NCI-H226 (cell line): ENCODE measurements at regions not wholly inside any gene's neighbourhood (a gene's known extent, or its start where the extent isn't known, plus 50 kb on each side); places are given as distances from the start of the nearest gene placed in this dataset.

Experiments
- DNase-seq: peaks from one replicate; pipeline ENCODE4 v3.0.0-alpha.2; 2015

- DNase-seq, result no peak
These were observed 429.4 kb upstream of the MAF start for GRCh38 chr16:80029761-80030481.

DNA sequence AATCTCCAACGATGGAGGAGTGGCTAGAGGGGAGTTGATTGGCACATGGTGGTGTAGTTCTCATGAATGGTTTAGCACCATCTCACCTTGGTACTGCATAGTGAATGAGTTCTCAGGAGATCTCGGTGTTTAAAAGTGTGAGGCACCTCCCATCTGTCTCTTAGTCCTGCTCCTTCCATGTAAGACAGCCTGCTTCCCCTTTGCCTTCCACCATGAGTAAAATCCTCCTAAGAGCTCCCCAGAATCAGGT lies 428.8 kb upstream of the MAF start:
- DNase-seq, result no peak

- DNase-seq, result no peak
These were observed 428.2 kb upstream of the MAF start for GRCh38 chr16:80028581-80029380.

DNA sequence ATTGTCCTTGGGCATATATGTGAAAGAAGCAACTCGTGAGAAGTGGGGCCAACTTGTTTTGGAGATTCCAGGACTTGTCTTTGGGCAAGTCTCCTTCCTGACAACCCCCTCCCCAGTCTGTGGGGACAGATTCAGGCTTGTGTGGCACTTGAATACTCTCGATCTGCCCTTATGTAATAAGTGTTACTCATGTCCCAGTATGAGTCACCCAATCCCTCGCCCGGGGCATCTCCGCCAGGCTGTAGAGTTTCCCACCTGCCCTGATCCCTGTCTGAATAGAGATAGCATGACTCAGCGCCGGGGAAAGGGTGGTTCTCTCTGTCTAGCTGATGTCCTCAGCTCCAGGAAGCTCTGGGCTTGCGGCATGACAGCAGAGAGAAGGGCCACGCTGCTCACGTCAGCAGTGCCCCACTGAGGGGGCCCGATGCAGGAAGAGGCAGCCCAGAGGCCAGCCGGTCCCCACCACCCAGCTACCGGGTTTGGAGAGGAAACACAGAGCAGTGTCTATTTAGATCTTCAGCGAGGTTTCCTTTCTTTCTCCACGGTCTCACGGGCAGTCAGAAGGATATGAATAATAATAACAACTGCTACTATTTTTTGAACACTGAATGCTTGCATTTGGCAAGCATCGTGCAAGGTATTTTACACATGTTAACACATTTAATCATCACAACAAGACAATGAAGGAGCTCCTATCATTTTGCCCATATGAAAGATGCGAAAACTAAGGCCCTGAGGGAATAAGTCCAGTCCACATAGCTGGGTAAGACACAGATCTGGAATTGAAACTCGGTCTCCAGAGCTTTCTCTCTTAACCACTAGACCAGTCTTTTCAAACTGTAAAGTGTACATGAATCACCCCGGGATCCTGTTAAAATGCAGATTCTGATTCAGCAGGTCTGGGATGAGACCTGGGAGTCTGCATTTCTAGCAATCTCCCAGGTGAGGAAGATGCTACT lies 426.7 kb upstream of the MAF start:
- DNase-seq, result peak; percentile 94

DNA sequence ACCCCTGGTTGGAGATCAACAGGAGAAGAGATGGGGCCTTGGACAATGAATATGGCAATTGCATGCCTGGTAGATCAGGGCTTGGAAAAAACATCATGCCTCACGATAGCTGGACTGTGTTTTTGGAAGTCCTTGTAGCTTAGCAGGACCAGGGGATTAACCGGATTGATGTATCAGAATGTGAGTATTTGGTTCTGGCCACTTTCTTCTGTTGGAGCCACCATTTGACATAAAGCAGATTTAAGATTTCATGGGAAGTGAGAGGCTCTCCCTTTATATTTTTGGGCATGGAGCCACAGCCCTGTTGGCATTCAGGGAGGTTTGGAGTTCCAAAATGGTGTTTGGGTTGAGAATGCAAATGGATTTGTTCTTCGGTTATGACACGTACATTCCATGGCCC lies 424.7 kb upstream of the MAF start:
- DNase-seq, result no peak

GRCh38 chr16:80024443-80024842 lies 423.9 kb upstream of the MAF start:
- no peak for DNase-seq

- no peak for DNase-seq
These were observed 423.3 kb upstream of the MAF start for GRCh38 chr16:80023865-80024264.

DNA sequence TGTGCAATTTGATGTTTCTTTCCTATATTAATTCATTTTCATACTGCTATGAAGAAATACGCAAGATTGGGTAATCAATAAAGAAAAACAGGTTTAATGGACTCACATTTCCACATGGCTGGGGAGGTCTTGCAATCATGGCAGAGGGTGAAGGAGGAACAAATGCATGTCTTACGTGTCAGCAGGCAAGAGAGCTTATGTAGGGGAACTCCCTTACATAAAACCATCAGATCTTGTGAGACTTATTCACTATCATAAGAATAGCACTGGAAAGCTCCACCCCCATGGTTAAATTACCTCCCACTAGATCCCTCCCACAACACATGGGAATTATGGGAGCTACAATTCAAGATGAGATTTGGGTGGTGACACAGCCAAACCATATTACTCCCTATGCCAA lies 418.9 kb upstream of the MAF start:
- DNase-seq, result no peak

DNA sequence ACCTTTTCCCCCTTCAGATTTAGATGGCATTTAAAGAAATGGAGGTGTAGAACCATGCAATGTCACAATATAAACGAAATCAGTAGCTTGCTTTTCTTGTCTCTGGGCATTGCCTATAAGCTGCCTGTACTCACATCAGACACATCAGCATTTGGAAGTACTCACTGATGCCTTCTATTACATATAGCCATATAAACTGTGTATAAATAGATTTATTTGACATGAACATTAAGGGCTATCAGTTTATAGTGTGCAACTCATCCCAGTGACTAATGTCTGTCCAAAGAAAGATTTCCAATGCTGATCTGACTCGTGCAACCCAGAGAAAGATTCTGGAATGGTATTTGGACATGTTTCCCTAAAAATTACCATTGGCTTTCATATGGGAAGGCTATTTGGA lies 417.9 kb upstream of the MAF start:
- DNase-seq, result no peak

DNA sequence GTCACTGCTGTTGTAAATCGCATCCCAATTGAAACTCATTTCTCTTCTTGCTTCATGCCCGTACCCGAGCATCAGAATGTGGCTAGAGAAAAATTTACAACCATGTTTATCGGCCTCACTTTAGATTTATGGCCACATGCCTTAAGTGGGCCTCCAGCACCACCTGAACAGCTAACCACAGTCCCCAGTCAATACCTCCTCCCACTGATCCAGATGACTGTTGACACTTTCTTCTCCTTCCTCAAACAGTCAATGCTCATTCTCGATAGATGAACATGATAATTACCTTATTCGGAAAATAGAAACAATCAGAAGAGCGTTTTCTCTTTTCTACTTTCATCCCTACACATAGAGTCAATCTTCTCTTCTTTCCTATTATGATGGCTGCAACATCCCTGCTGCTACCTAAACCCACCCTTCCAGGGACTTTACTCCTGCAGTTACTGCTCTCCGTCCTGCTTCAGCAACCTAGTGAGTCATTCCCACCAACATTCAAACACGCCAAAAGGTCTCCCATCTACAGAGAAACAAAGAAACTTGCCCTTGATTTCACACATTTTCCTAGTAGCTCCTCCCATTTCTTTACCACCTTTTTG lies 416.3 kb upstream of the MAF start:
- no peak for DNase-seq

DNA sequence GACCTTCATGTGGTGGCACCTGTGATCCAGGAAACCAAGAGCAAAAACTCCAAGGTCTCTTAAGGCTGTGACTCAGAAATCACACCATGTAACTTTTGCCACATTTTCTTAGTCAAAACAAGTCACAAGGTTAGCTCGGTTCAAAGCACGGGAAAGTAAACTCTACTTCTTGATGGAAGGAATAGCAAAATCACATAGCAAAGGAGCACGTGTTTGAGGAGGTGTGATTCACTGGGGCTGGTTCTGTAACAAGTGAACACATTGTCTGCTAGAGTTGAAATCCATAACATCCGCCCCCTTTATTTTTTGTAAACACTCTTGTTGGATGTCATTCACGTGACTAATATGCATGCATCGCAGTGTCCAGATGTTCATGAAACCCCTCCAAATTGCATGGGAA lies 415.0 kb upstream of the MAF start:
- no peak for DNase-seq

GRCh38 chr16:80014241-80014939 lies 413.9 kb upstream of the MAF start:
- DNase-seq, result no peak

- DNase-seq, result no peak
These were observed 412.0 kb upstream of the MAF start for GRCh38 chr16:80012586-80012985.

- no peak for DNase-seq
These were observed 409.6 kb upstream of the MAF start for GRCh38 chr16:80009971-80010659.

DNA sequence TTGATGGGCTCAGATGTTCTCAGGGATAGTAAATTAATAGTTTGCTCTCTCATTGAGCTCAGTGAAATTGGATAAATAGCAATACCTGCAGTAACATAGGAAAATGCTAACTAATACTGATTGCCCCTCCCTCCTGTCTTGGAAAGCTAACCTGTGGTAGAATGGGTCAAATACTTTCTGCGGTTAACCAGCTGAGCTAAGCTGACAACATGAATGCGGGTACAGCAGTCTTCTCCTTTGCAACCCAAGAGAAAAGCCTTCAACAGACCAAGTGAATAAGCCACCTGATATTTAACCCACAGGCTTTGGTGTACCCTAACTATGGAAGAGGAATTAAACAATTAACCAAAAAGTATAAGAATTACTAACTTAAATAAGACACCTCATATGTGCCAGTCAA lies 408.3 kb upstream of the MAF start:
- DNase-seq, result no peak

DNA sequence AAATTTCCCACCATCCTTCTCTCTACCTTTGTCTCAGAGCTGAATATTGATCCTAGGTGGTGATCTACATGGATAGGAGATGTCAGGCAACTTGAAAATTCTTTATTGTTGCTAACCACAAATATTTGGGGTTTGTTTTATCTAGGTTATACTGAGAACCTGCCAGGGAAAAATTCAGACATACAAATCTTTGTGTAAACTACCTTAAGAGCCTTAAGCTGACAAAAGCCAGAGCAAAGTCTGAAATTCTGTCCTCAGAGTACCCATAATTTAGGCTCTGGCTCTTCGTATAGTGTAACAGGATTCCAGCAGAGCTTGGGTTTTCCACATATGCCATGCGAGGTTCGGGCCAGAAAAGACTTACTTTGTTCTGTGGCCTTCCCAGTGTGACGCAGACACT lies 406.7 kb upstream of the MAF start:
- DNase-seq, result no peak

DNA sequence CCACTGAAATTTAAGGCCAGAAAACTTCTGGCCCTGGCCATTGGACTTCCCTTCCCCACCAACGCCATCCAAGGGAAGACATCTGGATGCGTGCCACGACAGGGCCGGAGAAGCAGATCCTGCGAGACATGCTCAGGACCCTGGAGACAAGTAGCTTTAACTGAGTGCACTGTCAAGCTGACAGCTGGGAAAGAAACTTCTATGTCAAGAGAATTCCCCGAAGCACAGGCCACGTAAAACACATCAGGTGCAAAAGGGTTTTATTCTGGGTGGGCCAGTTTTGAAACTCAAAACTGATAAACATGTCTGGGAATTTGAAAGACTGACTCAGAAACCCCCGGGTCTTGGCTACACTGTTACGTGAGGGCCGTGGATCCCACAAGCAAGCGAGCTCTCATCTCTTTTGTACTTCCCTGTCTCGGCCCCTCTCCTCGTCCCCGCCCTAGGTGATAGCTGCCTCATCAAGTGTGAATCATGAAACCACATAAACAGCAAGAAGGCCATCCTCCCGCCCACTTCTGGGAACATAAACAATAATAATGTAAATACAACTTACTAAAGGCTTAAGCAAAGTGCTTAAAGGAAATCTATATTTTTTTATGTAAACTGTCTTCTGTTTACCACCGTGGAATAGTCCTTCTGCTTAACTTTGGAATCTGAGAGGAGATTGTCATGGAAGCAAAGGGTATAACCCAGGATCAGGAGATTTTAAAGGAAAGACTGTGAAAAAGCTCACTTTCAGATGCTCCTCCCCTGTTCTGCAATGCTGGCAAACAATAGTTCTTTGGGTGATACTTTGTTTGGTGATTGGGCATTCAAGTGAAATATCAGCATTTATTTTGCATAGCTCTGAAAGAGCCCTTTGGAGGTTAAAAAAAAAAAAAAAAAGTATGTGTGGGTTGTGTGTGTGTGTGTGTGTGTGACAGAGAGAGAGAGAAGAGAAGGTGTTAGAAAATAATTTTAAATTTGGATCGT lies 406.0 kb upstream of the MAF start:
- DNase-seq, result no peak

DNA sequence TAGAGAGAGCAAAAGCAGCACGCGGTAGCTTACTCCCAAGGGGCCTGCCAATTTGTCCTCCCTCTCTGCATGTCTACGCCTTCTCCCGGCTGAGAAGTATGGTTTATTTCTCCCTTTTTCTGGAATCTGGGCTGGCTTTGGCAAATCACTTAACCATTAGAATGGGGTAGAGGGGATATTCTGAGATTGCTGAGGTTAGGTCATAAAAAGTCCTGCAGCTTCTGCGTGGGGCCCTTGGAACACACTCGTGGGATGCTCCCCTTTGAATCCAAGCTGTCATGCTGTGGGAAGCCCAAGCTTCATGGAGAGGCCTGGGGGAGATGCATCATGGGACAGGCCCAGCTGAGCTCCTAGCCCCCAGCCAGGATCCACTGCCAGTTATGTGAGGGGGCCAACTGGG lies 403.6 kb upstream of the MAF start:
- no peak for DNase-seq

DNA sequence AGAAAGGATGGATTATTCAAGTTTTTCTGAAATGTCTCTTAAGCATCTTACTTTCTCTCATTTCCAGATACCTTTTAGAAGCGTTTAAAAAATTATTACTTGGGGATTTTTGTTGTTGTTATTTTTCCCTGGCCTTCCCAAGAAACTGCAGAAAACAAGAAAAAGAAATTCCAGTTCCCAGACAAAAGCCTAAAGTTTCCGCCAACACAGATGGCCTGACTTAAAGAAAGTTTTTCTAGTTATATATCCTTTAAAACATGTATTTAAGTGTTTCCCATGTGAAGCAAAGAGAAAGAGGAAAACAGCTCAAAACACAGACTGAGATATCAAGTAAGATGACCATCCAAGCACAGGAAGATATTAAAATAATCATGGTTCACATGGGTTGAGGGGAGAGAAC lies 401.7 kb upstream of the MAF start:
- no peak for DNase-seq

DNA sequence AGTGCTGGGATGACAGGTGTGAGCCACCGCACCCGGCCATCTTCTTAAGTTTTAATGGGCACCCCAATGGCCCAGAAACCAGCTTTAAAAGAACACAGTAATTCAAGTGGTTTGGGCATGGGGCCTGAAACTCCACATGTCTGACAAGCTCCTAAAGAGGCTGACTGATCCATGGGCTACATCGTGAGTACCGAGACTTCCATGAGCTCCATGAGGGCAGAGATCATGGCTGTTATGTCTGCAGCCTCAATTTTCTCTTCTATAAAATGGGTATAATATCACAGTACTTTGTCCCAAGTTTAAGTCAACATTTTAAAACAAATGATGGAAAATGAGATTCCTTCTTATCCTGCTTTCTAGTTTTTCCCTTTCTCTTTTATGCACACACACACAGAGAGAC lies 397.6 kb upstream of the MAF start:
- DNase-seq, result no peak

- no peak for DNase-seq
These were observed 396.7 kb upstream of the MAF start for GRCh38 chr16:79997257-79997656.
